ENCODE measurements at regions not wholly inside any gene's neighbourhood (a gene's known extent, or its start where the extent isn't known, plus 50 kb on each side); places are given as distances from the start of the nearest gene placed in this dataset.

GRCh38 chr2:35503738-35504199, 851.8 kb upstream of the CRIM1 start:
- Histone ChIP-seq H3K4me2 (ENCODE audit: insufficient read depth in 1 of 2, low read depth in 2 of 2, low read length in 2 of 2) (no peak overlapping the region), H4K8ac (ENCODE audit: extremely low read depth, insufficient read depth, low read length) (no peak overlapping the region), H3K36me3 (ENCODE audit: control insufficient read depth in 2 of 4, insufficient read depth in 4 of 4, low read length in 3 of 4) (no peaks in the 10 kb centered on the region), H3K4ac (replicated peaks; ENCODE audit: insufficient read length, low read depth, low read length) (no peak overlapping the region), H3K9me3 (ENCODE audit: insufficient read depth in 2 of 2, low read depth in 1 of 2, low read length in 1 of 2) (no peaks in the 10 kb centered on the region), H3K79me1 (ENCODE audit: low read depth, low read length) (no peaks in the 10 kb centered on the region), H2AK5ac (ENCODE audit: low read depth, low read length) (no peak overlapping the region), H4K91ac (replicated peaks; ENCODE audit: insufficient read length, low read length) (no peak overlapping the region), H3K27ac (ENCODE audit: low read depth, low read length) (no peak overlapping the region), H2BK120ac (replicated peaks; ENCODE audit: low read depth, low read length) (no peak overlapping the region), H3K79me2 (ENCODE audit: control insufficient read depth in 1 of 2, insufficient read depth in 2 of 2, low read length in 2 of 2) (no peaks in the 10 kb centered on the region), H3K4me1 (replicated peaks in 1 of 4; ENCODE audit: control insufficient read depth in 3 of 4, insufficient read depth in 4 of 4, low read length in 3 of 4) (no peaks in the 10 kb centered on the region; a peak in 1 of 7 replicates), H3K9ac (replicated peaks in 1 of 4; ENCODE audit: extremely low read depth in 1 of 4, low read depth in 3 of 4, low read length in 3 of 4) (no peak overlapping the region), H2BK15ac (ENCODE audit: low read length) (no peak overlapping the region), H3K27me3 (replicated peaks in 1 of 4; ENCODE audit: control insufficient read depth in 3 of 4, extremely low read depth in 1 of 4, insufficient read depth in 3 of 4, low read length in 3 of 4) (no peaks in the 10 kb centered on the region), H2BK12ac (ENCODE audit: low read depth, low read length) (no peak overlapping the region), H3K23ac (ENCODE audit: insufficient read length) (no peak overlapping the region), H4K20me1 (replicated peaks in 1 of 2; ENCODE audit: control insufficient read depth in 1 of 2, insufficient read depth in 2 of 2, low read length in 2 of 2) (no peaks in the 10 kb centered on the region), H3K18ac (ENCODE audit: extremely low read depth, low read length) (no peak overlapping the region), H2AFZ (ENCODE audit: low read length) (no peak overlapping the region), H2BK5ac (ENCODE audit: low read depth, low read length) (no peak overlapping the region), H3K14ac (ENCODE audit: insufficient read length) (no peak overlapping the region), H3K23me2 (ENCODE audit: low read depth, low read length) (no peaks in the 10 kb centered on the region), H3K56ac (replicated peaks; ENCODE audit: insufficient read length, low read depth, low read length) (no peak overlapping the region), H2BK20ac (ENCODE audit: low read length) (no peak overlapping the region), H4K5ac (ENCODE audit: insufficient read length, low read depth, low read length) (no peak overlapping the region), H3K4me3 (ENCODE audit: extremely low read depth in 1 of 4, insufficient read depth in 2 of 4, low read depth in 3 of 4, low read length in 4 of 4) (no peak overlapping the region)
- CTCF ChIA-PET (ENCODE audit: partially characterized antibody), result interaction anchor here (0.7 to 0.8 kb wide), 2 partner anchors 8 to 9 kb away, joined by 3 read pairs; no protein-coding TSS in a partner anchor
- no peak for FAIRE-seq
- POLR2A ChIA-PET (ENCODE audit: partially characterized antibody), result no interaction called here
- TF ChIP-seq RAD21 (IDR thresholded peaks at IDR 0.05 in 1 of 2, conservative IDR thresholded peaks at IDR 0.05 in 1 of 2; ENCODE audit: low read depth in 2 of 2, low read length in 2 of 2), result no peak
- no peak for TF ChIP-seq GTF2F1 (IDR thresholded peaks at IDR 0.05; ENCODE audit: borderline replicate concordance, low read depth, low read length)
- no peak for DNase-seq (ENCODE audit: low read depth in 1 of 2, low spot score in 2 of 2)
- WGBS, 2 experiments (ENCODE audit: extremely low coverage in 1 of 2, insufficient coverage in 1 of 2, insufficient read length in 1 of 2, insufficient replicate concordance in 2 of 2, low coverage in 1 of 2, low lambda C conversion rate in 2 of 2, missing lambda C conversion rate in 1 of 2), result 89% methylated on average over 1 of the region's 1 CpG; no CpG with 5 or more reads in 1 of the 2 experiments

All from H1 (cell line).